Trophoblast cell (in vitro differentiated cells and primary cell): ENCODE measurements at regions not wholly inside any gene's neighbourhood (a gene's known extent, or its start where the extent isn't known, plus 50 kb on each side); places are given as distances from the start of the nearest gene placed in this dataset.

Experiments
- DNase-seq, 2 donors: peaks; one replicate each; pipeline ENCODE4 v3.0.0-alpha.2; 2016
- H2AFZ ChIP-seq: 2 replicates; pipeline ENCODE4 v1.6.1; 2013; ENCODE audit warnings: low read length, moderate library complexity, mild to moderate bottlenecking; ENCODE audit not compliant: insufficient read depth, poor library complexity
- H2AK5ac ChIP-seq: 2 replicates; pipeline ENCODE4 v1.6.1; 2013; ENCODE audit warnings: mild to moderate bottlenecking, low read length
- H2BK120ac ChIP-seq: 2 replicates; pipeline ENCODE4 v1.6.1; 2013; ENCODE audit warnings: low read length, mild to moderate bottlenecking, moderate library complexity; ENCODE audit not compliant: insufficient read depth, poor library complexity
- H2BK12ac ChIP-seq: 2 replicates; pipeline ENCODE4 v1.6.1; 2013; ENCODE audit warnings: mild to moderate bottlenecking, low read length, moderate library complexity
- H2BK5ac ChIP-seq: 2 replicates; pipeline ENCODE4 v1.6.1; 2013; ENCODE audit warnings: low read length, low read depth, moderate library complexity, mild to moderate bottlenecking; ENCODE audit not compliant: poor library complexity
- H3K14ac ChIP-seq: 2 replicates; pipeline ENCODE4 v1.6.1; 2013; ENCODE audit warnings: mild to moderate bottlenecking, low read length
- H3K18ac ChIP-seq: 2 replicates; pipeline ENCODE4 v1.6.1; 2013; ENCODE audit warnings: mild to moderate bottlenecking, low read length
- H3K23ac ChIP-seq: 2 replicates; pipeline ENCODE4 v1.6.1; 2013; ENCODE audit warnings: low read length
- H3K27ac ChIP-seq: 2 replicates; pipeline ENCODE4 v1.5.1; 2013; ENCODE audit warnings: low read depth, mild to moderate bottlenecking, inconsistent platforms, low read length, moderate library complexity
- H3K27me3 ChIP-seq: 2 replicates; pipeline ENCODE4 v1.6.1; 2013; ENCODE audit warnings: inconsistent platforms, mild to moderate bottlenecking, low read length, moderate library complexity; ENCODE audit not compliant: insufficient read depth
- H3K36me3 ChIP-seq, 2 experiments: 1 replicate in 1 of 2; 2 replicates in 1 of 2; pipeline ENCODE4 v1.6.1; 2013; ENCODE audit warnings: low read length in 2 of 2, mild to moderate bottlenecking in 2 of 2, moderate library complexity in 1 of 2; ENCODE audit not compliant: insufficient read depth in 2 of 2, control insufficient read depth in 1 of 2
- H3K4ac ChIP-seq: 2 replicates; pipeline ENCODE4 v1.6.1; 2013; ENCODE audit warnings: low read depth, mild to moderate bottlenecking, low read length, moderate library complexity
- H3K4me1 ChIP-seq, 2 experiments: 1 replicate in 1 of 2; 2 replicates in 1 of 2; pipeline ENCODE4 v1.6.1; 2013; ENCODE audit warnings: low read length in 2 of 2, mild to moderate bottlenecking in 2 of 2, moderate library complexity in 1 of 2; ENCODE audit not compliant: insufficient read depth in 2 of 2, control insufficient read depth in 1 of 2
- H3K4me2 ChIP-seq: 2 replicates; pipeline ENCODE4 v1.6.1; 2013; ENCODE audit warnings: inconsistent platforms, mild to moderate bottlenecking, low read length, moderate library complexity
- H3K4me3 ChIP-seq: 2 replicates; pipeline ENCODE4 v1.5.1; 2013; ENCODE audit warnings: mild to moderate bottlenecking, low read depth, low read length, inconsistent platforms
- H3K79me1 ChIP-seq: one replicate; pipeline ENCODE4 v1.6.1; 2013; ENCODE audit warnings: low read length
- H3K79me2 ChIP-seq: 2 replicates; pipeline ENCODE4 v1.6.1; 2013; ENCODE audit warnings: low read length, mild to moderate bottlenecking; ENCODE audit not compliant: control insufficient read depth, insufficient read depth, poor library complexity
- H3K9ac ChIP-seq: 2 replicates; pipeline ENCODE4 v1.6.1; 2013; ENCODE audit warnings: mild to moderate bottlenecking, low read length
- H3K9me3 ChIP-seq: 2 replicates; pipeline ENCODE4 v1.6.1; 2013; ENCODE audit warnings: low read depth, mild to moderate bottlenecking, control low read depth, inconsistent platforms, low read length; ENCODE audit not compliant: insufficient read depth
- H4K12ac ChIP-seq: 2 replicates; pipeline ENCODE4 v1.6.1; 2013; ENCODE audit warnings: low read depth, mild to moderate bottlenecking, low read length, moderate library complexity
- H4K8ac ChIP-seq: 2 replicates; pipeline ENCODE4 v1.6.1; 2013; ENCODE audit warnings: low read depth, mild to moderate bottlenecking, low read length, moderate library complexity
- H4K91ac ChIP-seq: one replicate; pipeline ENCODE4 v1.6.1; 2013; ENCODE audit warnings: low read depth, mild to moderate bottlenecking, low read length, moderate library complexity
- WGBS: extraction: QIAGEN DNeasy Blood & Tissue Kit; methylation state at CpG from one replicate; pipeline ENCODE4 v1.1.7; 2013; ENCODE audit warnings: missing lambda C conversion rate; ENCODE audit not compliant: insufficient read length, insufficient coverage; ENCODE audit errors: extremely low coverage; 5-methylcytosine and 5-hydroxymethylcytosine counted together

- Histone ChIP-seq H3K18ac (no peak overlapping the region), H3K23ac (no peak overlapping the region), H4K91ac (no peak overlapping the region), H4K12ac (no peak overlapping the region), H3K27me3 (no peaks in the 10 kb centered on the region), H2AK5ac (no peak overlapping the region), H2AFZ (no peak overlapping the region), H3K4me2 (no peak overlapping the region), H3K14ac (no peak overlapping the region), H3K27ac (no peak overlapping the region), H3K4ac (no peak overlapping the region), H2BK5ac (no peak overlapping the region), H3K4me1 (peaks cover 0 to 8% of the 10 kb centered on the region in 2 experiments), H3K36me3 (no peaks in the 10 kb centered on the region), H3K9me3 (no peaks in the 10 kb centered on the region), H3K9ac (no peak overlapping the region), H2BK12ac (no peak overlapping the region), H3K4me3 (no peak overlapping the region), H3K79me2 (no peaks in the 10 kb centered on the region), H4K8ac (no peak overlapping the region), H2BK120ac (no peak overlapping the region), H3K79me1 (no peaks in the 10 kb centered on the region)
- peak; percentile 55 to 91 for DNase-seq
- WGBS, result no CpG with 5 or more reads among the region's 1 CpG
Observed at GRCh38 chr3:152969557-152970300, 134.8 kb downstream of the P2RY1 start.

- no peak overlapping the region for H3K18ac ChIP-seq
- no peaks in the 10 kb centered on the region for H3K36me3 ChIP-seq
- H3K79me1 ChIP-seq, result no peaks in the 10 kb centered on the region
- H2AFZ ChIP-seq, result no peak overlapping the region
- no peak overlapping the region for H3K4me2 ChIP-seq
- no peak overlapping the region for H4K91ac ChIP-seq
- no peak overlapping the region for H2AK5ac ChIP-seq
- no peaks in the 10 kb centered on the region for H3K9me3 ChIP-seq
- peaks cover 0 to 8% of the 10 kb centered on the region in 2 experiments for H3K4me1 ChIP-seq
- H2BK120ac ChIP-seq, result no peak overlapping the region
- H3K4me3 ChIP-seq, result no peak overlapping the region
- H3K27ac ChIP-seq, result no peak overlapping the region
- DNase-seq, result no peak
- H3K9ac ChIP-seq, result no peak overlapping the region
- H3K14ac ChIP-seq, result no peak overlapping the region
- H3K4ac ChIP-seq, result no peak overlapping the region
- H3K79me2 ChIP-seq, result no peaks in the 10 kb centered on the region
- no peak overlapping the region for H3K23ac ChIP-seq
- H3K27me3 ChIP-seq, result no peaks in the 10 kb centered on the region
- no peak overlapping the region for H2BK5ac ChIP-seq
- WGBS, result no CpG with 5 or more reads among the region's 4 CpGs
- no peak overlapping the region for H4K12ac ChIP-seq
- no peak overlapping the region for H2BK12ac ChIP-seq
- H4K8ac ChIP-seq, result no peak overlapping the region
Observed at GRCh38 chr3:152970851-152971250, 135.9 kb downstream of the P2RY1 start.

- Histone ChIP-seq H4K91ac (no peak overlapping the region), H2BK5ac (no peak overlapping the region), H3K79me2 (no peaks in the 10 kb centered on the region), H2AK5ac (no peak overlapping the region), H3K9me3 (no peaks in the 10 kb centered on the region), H3K23ac (no peak overlapping the region), H2BK120ac (no peak overlapping the region), H3K27me3 (no peaks in the 10 kb centered on the region), H2AFZ (no peak overlapping the region), H3K18ac (no peak overlapping the region), H4K8ac (no peak overlapping the region), H3K4me1 (peaks cover 0 to 8% of the 10 kb centered on the region in 2 experiments), H3K14ac (no peak overlapping the region), H3K27ac (no peak overlapping the region), H3K4me2 (no peak overlapping the region), H3K9ac (no peak overlapping the region), H3K4me3 (no peak overlapping the region), H4K12ac (no peak overlapping the region), H2BK12ac (no peak overlapping the region), H3K4ac (no peak overlapping the region), H3K79me1 (no peaks in the 10 kb centered on the region), H3K36me3 (no peaks in the 10 kb centered on the region)
- DNase-seq, result no peak
- no CpG with 5 or more reads among the region's 4 CpGs for WGBS
Observed at GRCh38 chr3:152971880-152972279, 136.9 kb downstream of the P2RY1 start.

GRCh38 chr3:152973575-152973974, 138.6 kb downstream of the P2RY1 start:
- Histone ChIP-seq H2AFZ (no peak overlapping the region), H3K9ac (no peak overlapping the region), H3K4ac (no peak overlapping the region), H2BK5ac (no peak overlapping the region), H3K14ac (no peak overlapping the region), H2AK5ac (no peak overlapping the region), H2BK12ac (no peak overlapping the region), H4K12ac (no peak overlapping the region), H3K79me2 (no peaks in the 10 kb centered on the region), H3K4me1 (peaks cover 0 to 8% of the 10 kb centered on the region in 2 experiments), H3K18ac (no peak overlapping the region), H3K79me1 (no peaks in the 10 kb centered on the region), H3K36me3 (no peaks in the 10 kb centered on the region), H4K91ac (no peak overlapping the region), H3K27me3 (no peaks in the 10 kb centered on the region), H3K23ac (no peak overlapping the region), H3K4me3 (no peak overlapping the region), H4K8ac (no peak overlapping the region), H3K9me3 (no peaks in the 10 kb centered on the region), H3K4me2 (no peak overlapping the region), H3K27ac (no peak overlapping the region), H2BK120ac (no peak overlapping the region)
- 100% methylated on average over 1 of the region's 1 CpG for WGBS
- DNase-seq, result peak in 1 of 2 donors; percentile 50
